Liver (tissue), 8 donors: ENCODE measurements at regions not wholly inside any gene's neighbourhood (a gene's known extent, or its start where the extent isn't known, plus 50 kb on each side); places are given as distances from the start of the nearest gene placed in this dataset.

Experiments
- DNase-seq: peaks from one replicate; pipeline ENCODE4 v3.0.0-alpha.2; 2017; ENCODE audit warnings: low spot score
- H3K27ac ChIP-seq, 2 donors: one replicate each; pipeline ENCODE4 v1.7.0; 2013; ENCODE audit warnings: inconsistent platforms in 2 of 2, low read length in 2 of 2, control low read depth in 1 of 2, low read depth in 1 of 2, mild to moderate bottlenecking in 1 of 2
- H3K27me3 ChIP-seq, 4 donors: one replicate each; pipeline versions ENCODE4 v1.6.1 to v1.7.0; 2013; ENCODE audit warnings: low read length in 3 of 4, inconsistent platforms in 1 of 4, mild to moderate bottlenecking in 1 of 4, moderate library complexity in 1 of 4; ENCODE audit not compliant: control insufficient read depth in 4 of 4, insufficient read depth in 4 of 4
- H3K36me3 ChIP-seq, 4 donors: one replicate each; pipeline versions ENCODE4 v1.6.1 to v1.7.0; 2013; ENCODE audit warnings: low read length in 3 of 4, mild to moderate bottlenecking in 3 of 4, low read depth in 1 of 4, moderate library complexity in 1 of 4; ENCODE audit not compliant: control insufficient read depth in 4 of 4, insufficient read depth in 3 of 4
- H3K4me1 ChIP-seq, 4 donors: one replicate each; pipeline versions ENCODE4 v1.6.1 to v1.7.0; 2013; ENCODE audit warnings: low read length in 3 of 4, mild to moderate bottlenecking in 3 of 4, moderate library complexity in 1 of 4; ENCODE audit not compliant: control insufficient read depth in 4 of 4, insufficient read depth in 4 of 4
- H3K4me3 ChIP-seq, 3 donors: one replicate each; pipeline versions ENCODE4 v1.6.1 to v1.7.0; 2013; ENCODE audit warnings: low read length in 3 of 3, control low read depth in 1 of 3, low read depth in 1 of 3, mild to moderate bottlenecking in 1 of 3
- H3K9ac ChIP-seq, 2 donors: one replicate each; pipeline ENCODE4 v1.7.0; 2013; ENCODE audit warnings: low read length in 2 of 2, mild to moderate bottlenecking in 2 of 2, moderate library complexity in 2 of 2, control low read depth in 1 of 2, low read depth in 1 of 2
- H3K9me3 ChIP-seq, 4 donors: one replicate each; pipeline versions ENCODE4 v1.6.1 to v1.7.0; 2013; ENCODE audit warnings: low read length in 3 of 4; ENCODE audit not compliant: control insufficient read depth in 4 of 4
- CTCF ChIP-seq: fragments of 150-350 bp; IDR thresholded peaks from 2 replicates; pipeline ENCODE4 v1.5.1; 2017; ENCODE audit warnings: improper control_type of control experiment, low read depth, low read length; ENCODE audit not compliant: missing input control
- FOXA1 ChIP-seq: IDR thresholded peaks from 2 replicates; pipeline ENCODE4 v1.6.1; 2016; ENCODE audit warnings: antibody characterized with exemption
- GABPA ChIP-seq, 2 donors: IDR thresholded peaks in 1 of 2; conservative IDR thresholded peaks in 1 of 2; 2 replicates each; pipeline ENCODE4 v1.6.1; 2016; ENCODE audit warnings: antibody characterized with exemption in 2 of 2, mild to moderate bottlenecking in 1 of 2, moderate library complexity in 1 of 2
- HNF4A ChIP-seq, 2 donors: conservative IDR thresholded peaks; 2 replicates each; pipeline ENCODE4 v1.6.1; 2016; ENCODE audit warnings: antibody characterized with exemption in 2 of 2, mild to moderate bottlenecking in 2 of 2
- HNF4G ChIP-seq: IDR thresholded peaks from 2 replicates; pipeline ENCODE4 v1.6.1; 2016; ENCODE audit warnings: antibody characterized with exemption
- MAX ChIP-seq: IDR thresholded peaks from 2 replicates; pipeline ENCODE4 v1.6.1; 2016; ENCODE audit warnings: antibody characterized with exemption
- NR2F2 ChIP-seq: IDR thresholded peaks from 2 replicates; pipeline ENCODE4 v1.6.1; 2016; ENCODE audit warnings: antibody characterized with exemption
- REST ChIP-seq: IDR thresholded peaks from 2 replicates; pipeline ENCODE4 v1.6.1; 2016; ENCODE audit warnings: antibody characterized with exemption, mild to moderate bottlenecking
- RXRA ChIP-seq, 2 donors: IDR thresholded peaks; 2 replicates each; pipeline ENCODE4 v1.6.1; 2017 to 2018; ENCODE audit warnings: antibody characterized with exemption in 2 of 2, mild to moderate bottlenecking in 1 of 2
- TAF1 ChIP-seq: conservative IDR thresholded peaks from 2 replicates; pipeline ENCODE4 v1.6.1; 2016; ENCODE audit warnings: antibody characterized with exemption, mild to moderate bottlenecking
- YY1 ChIP-seq: IDR thresholded peaks from 2 replicates; pipeline ENCODE4 v1.6.1; 2016; ENCODE audit warnings: antibody characterized with exemption, mild to moderate bottlenecking
- ZBTB33 ChIP-seq: IDR thresholded peaks from 2 replicates; pipeline ENCODE4 v1.6.1; 2016; ENCODE audit warnings: antibody characterized with exemption
- WGBS: extraction: QIAGEN DNeasy Blood & Tissue Kit; methylation state at CpG from one replicate; pipeline ENCODE4 v1.1.7; 2013; 5-methylcytosine and 5-hydroxymethylcytosine counted together
- donor health status: healthy.
- donor health status: healthy.
- donor health status: healthy.
- donor health status: healthy.
- donor health status: healthy.

GRCh38 chr21:21682172-21682571 lies 684.0 kb downstream of the NCAM2 start:
- TF ChIP-seq NR2F2 (no peak), MAX (no peak), CTCF (no peak), RXRA (IDR thresholded peaks at IDR 0.05) (no peak), GABPA (IDR thresholded peaks at IDR 0.05 in 1 of 2, conservative IDR thresholded peaks at IDR 0.05 in 1 of 2) (no peak)
- no peak for DNase-seq
- Histone ChIP-seq H3K27me3 (no peaks in the 10 kb centered on the region), H3K4me1 (no peaks in the 10 kb centered on the region), H3K9me3 (no peaks in the 10 kb centered on the region), H3K9ac (no peak overlapping the region), H3K36me3 (no peaks in the 10 kb centered on the region), H3K27ac (no peak overlapping the region), H3K4me3 (no peak overlapping the region)
- WGBS, result 57% methylated on average over 2 of the region's 2 CpGs

GRCh38 chr21:21688889-21689288 lies 690.7 kb downstream of the NCAM2 start:
- WGBS, result 41% methylated on average over 8 of the region's 8 CpGs
- H3K4me3 ChIP-seq, result no peak overlapping the region

More at GRCh38 chr21:21688889-21689288, 690.7 kb downstream of the NCAM2 start:
- Histone ChIP-seq H3K36me3 (no peaks in the 10 kb centered on the region), H3K27ac (no peak overlapping the region), H3K27me3 (no peaks in the 10 kb centered on the region), H3K9me3 (no peaks in the 10 kb centered on the region), H3K4me1 (no peaks in the 10 kb centered on the region), H3K9ac (no peak overlapping the region)
- TF ChIP-seq YY1 (no peak), HNF4G (no peak), RXRA (IDR thresholded peaks at IDR 0.05) (no peak), REST (no peak), FOXA1 (no peak), GABPA (IDR thresholded peaks at IDR 0.05 in 1 of 2, conservative IDR thresholded peaks at IDR 0.05 in 1 of 2) (no peak), HNF4A (conservative IDR thresholded peaks at IDR 0.05) (no peak), ZBTB33 (no peak), TAF1 (no peak)
- DNase-seq, result no peak
